ENCODE measurements at regions not wholly inside any gene's neighbourhood (a gene's known extent, or its start where the extent isn't known, plus 50 kb on each side); places are given as distances from the start of the nearest gene placed in this dataset.

DNA sequence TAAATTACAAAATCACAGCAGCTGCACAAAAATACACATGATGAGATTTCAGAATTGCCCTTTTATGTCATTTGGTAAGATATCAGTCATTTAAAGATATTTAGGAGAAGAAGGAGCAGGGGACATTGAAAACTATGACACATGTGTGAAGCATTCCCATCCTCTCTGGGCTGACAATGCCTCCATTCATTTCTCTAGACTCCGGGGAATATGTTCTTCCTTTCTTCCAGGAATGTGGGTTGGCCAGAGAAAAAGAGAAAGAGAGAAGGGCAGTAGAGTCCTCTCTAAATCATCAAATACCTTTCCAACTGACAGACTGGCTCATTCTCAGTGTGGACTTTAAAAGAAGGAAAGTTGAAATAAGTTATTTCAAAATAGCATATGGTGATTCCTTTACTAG lies 205.6 kb upstream of the ADAMTSL1 start:
- TF ChIP-seq, protein P1, sequence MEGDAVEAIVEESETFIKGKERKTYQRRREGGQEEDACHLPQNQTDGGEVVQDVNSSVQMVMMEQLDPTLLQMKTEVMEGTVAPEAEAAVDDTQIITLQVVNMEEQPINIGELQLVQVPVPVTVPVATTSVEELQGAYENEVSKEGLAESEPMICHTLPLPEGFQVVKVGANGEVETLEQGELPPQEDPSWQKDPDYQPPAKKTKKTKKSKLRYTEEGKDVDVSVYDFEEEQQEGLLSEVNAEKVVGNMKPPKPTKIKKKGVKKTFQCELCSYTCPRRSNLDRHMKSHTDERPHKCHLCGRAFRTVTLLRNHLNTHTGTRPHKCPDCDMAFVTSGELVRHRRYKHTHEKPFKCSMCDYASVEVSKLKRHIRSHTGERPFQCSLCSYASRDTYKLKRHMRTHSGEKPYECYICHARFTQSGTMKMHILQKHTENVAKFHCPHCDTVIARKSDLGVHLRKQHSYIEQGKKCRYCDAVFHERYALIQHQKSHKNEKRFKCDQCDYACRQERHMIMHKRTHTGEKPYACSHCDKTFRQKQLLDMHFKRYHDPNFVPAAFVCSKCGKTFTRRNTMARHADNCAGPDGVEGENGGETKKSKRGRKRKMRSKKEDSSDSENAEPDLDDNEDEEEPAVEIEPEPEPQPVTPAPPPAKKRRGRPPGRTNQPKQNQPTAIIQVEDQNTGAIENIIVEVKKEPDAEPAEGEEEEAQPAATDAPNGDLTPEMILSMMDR (conservative IDR thresholded peaks at IDR 0.05), result no peak
- TF ChIP-seq ZFX (IDR thresholded peaks at IDR 0.05), result no peak

Data from C4-2B (cell line).